Lung (tissue), 11 donors: ENCODE measurements at regions not wholly inside any gene's neighbourhood (a gene's known extent, or its start where the extent isn't known, plus 50 kb on each side); places are given as distances from the start of the nearest gene placed in this dataset.

Experiments
- ATAC-seq: fragments of 200-7000 bp; cut with Tn5 transposase; one replicate; pipeline ENCODE4 v1.9.1; 2020; ENCODE audit warnings: moderate number of reproducible peaks; ENCODE audit not compliant: insufficient read depth, low FRiP score
- DNase-seq, 3 donors: peaks; one replicate each; pipeline ENCODE4 v3.0.0-alpha.2; 2013 to 2017
- H3K27ac ChIP-seq, 2 donors: one replicate each; pipeline ENCODE4 v1.5.1; 2013; ENCODE audit warnings: mild to moderate bottlenecking in 2 of 2, moderate library complexity in 2 of 2, control low read depth in 1 of 2, inconsistent platforms in 1 of 2, low read depth in 1 of 2, low read length in 1 of 2
- H3K27me3 ChIP-seq, 3 donors: one replicate each; pipeline ENCODE4 v1.5.1; 2013; ENCODE audit warnings: low read length in 2 of 3; ENCODE audit not compliant: control insufficient read depth in 3 of 3, insufficient read depth in 3 of 3
- H3K36me3 ChIP-seq, 4 donors: one replicate each; pipeline ENCODE4 v1.5.1; 2013; ENCODE audit warnings: low read length in 4 of 4, mild to moderate bottlenecking in 1 of 4, moderate library complexity in 1 of 4; ENCODE audit not compliant: control insufficient read depth in 4 of 4, insufficient read depth in 4 of 4
- H3K4me1 ChIP-seq, 5 donors: one replicate each; pipeline ENCODE4 v1.5.1; 2013; ENCODE audit warnings: low read length in 5 of 5, mild to moderate bottlenecking in 2 of 5, moderate library complexity in 1 of 5; ENCODE audit not compliant: control insufficient read depth in 5 of 5, insufficient read depth in 5 of 5
- H3K4me3 ChIP-seq: one replicate; pipeline ENCODE4 v1.5.1; 2013; ENCODE audit warnings: mild to moderate bottlenecking, control low read depth, moderate library complexity
- H3K9ac ChIP-seq, 2 donors: one replicate each; pipeline ENCODE4 v1.5.1; 2013; ENCODE audit warnings: low read length in 2 of 2, control low read depth in 1 of 2; ENCODE audit not compliant: insufficient read depth in 1 of 2
- H3K9me3 ChIP-seq, 4 donors: one replicate each; pipeline ENCODE4 v1.5.1; 2013; ENCODE audit warnings: low read length in 3 of 4, mild to moderate bottlenecking in 1 of 4, moderate library complexity in 1 of 4; ENCODE audit not compliant: control insufficient read depth in 4 of 4, insufficient read depth in 3 of 4
- CTCF ChIP-seq: IDR thresholded peaks from 2 replicates; pipeline ENCODE4 v1.5.1; 2012; ENCODE audit warnings: mild to moderate bottlenecking; ENCODE audit errors: control extremely low read depth, extremely low read depth
- WGBS, 2 donors: extraction: QIAGEN DNeasy Blood & Tissue Kit; methylation state at CpG; one replicate each; pipeline ENCODE4 v1.1.7; 2013; 5-methylcytosine and 5-hydroxymethylcytosine counted together
- donor health status: control.
- donor health status: control.
- donor health status: Bipolar disorder and iron deficiency.
- donor health status: healthy.
- donor health status: DM: yes; HTN: yes; CAD: no.

DNA sequence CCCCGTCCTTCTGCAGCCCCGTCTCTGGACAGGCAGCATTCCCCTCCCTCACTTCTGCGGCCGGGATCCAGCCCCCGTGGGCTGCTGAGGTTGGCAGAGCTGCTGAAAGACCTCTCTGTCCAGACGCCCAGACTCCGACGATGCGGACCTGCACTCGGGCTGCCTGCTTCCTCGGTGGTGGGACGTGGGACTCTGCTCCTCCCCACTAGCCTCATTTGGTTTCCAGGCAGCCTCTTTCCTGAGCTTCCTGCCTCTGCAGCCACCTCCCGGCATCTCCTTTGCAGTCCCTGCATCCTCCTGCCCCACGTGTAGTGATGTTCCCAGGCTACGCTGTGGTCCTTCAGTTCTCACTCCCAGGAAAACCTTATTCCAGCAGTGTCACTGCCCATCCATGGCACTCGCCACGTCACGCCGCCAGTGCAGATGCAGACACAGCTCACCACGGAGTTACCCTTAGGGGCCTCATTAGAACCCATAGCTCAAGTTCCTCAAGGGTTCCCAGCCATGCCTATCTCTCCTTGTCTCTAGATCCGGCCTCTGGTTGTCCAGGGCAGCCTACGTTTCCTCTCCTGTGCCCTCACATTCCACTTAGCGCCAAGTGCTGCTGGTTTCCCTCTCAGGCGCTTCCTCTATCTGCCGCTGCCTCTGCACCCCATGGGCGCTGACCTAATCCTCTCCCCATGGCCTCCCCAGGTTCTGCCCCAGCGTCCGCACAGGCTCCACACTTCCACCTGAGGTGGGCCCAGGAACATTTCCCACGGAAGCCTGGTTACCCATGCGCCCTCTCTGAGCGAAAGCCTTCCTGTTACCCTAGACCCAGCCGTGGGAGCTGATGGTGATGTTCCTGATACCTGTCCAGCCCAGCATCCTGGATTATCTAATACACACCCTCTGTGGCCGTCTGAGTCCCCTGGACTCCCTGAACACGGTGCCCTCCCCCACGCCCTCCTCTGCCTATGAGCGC is 318.3 kb upstream of the MYT1L start:
- Histone ChIP-seq H3K4me3 (no peak overlapping the region), H3K36me3 (no peaks in the 10 kb centered on the region), H3K27ac (no peak overlapping the region), H3K9me3 (peaks cover 0 to 2% (median 0%) of the 10 kb centered on the region in 4 donors), H3K9ac (no peak overlapping the region), H3K4me1 (peaks cover 0 to 5% (median 0%) of the 10 kb centered on the region in 5 donors), H3K27me3 (peaks cover 0 to 5% (median 0%) of the 10 kb centered on the region in 3 donors)
- no peak for TF ChIP-seq CTCF
- WGBS, 2 donors: 82 to 89% methylated on average over 36 of the region's 36 CpGs
- DNase-seq: no peak
- no peak for ATAC-seq

DNA sequence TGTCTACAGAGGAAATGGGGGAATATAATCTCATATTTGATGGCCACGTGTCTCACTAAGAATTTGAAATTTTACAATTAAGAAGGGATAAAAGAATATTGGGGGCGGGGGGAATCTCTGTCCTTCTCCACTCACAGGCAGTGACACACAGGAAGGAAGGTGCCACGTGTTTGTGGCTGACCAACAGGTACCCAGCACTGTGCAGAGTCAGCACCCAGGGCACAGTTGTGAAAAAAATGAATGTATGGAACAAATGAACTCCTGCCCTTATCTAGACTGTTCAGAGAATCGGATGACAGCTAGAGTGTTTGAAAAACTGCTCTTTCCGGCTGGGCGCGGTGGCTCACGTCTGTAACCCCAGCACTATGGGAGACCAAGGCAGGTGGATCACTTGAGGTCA is 317.0 kb upstream of the MYT1L start:
- Histone ChIP-seq H3K9me3 (peaks cover 0 to 2% (median 0%) of the 10 kb centered on the region in 4 donors), H3K9ac (no peak overlapping the region), H3K27me3 (peaks cover 0 to 2% (median 0%) of the 10 kb centered on the region in 3 donors), H3K4me1 (peaks cover 0 to 5% (median 0%) of the 10 kb centered on the region in 5 donors), H3K4me3 (no peak overlapping the region), H3K36me3 (no peaks in the 10 kb centered on the region), H3K27ac (no peak overlapping the region)
- DNase-seq: no peak
- WGBS, 2 donors: 80 to 86% methylated on average over 8 of the region's 8 CpGs
- TF ChIP-seq CTCF: no peak
- ATAC-seq: no peak

GRCh38 chr2:2647141-2647541 is 316.1 kb upstream of the MYT1L start:
- no peaks in the 10 kb centered on the region for H3K27me3 ChIP-seq
- 76 to 85% methylated on average over 9 of the region's 9 CpGs for WGBS, 2 donors
- peaks cover 0 to 2% (median 0%) of the 10 kb centered on the region in 4 donors for H3K9me3 ChIP-seq
- H3K36me3 ChIP-seq: no peaks in the 10 kb centered on the region
- H3K27ac ChIP-seq: no peak overlapping the region
- no peak for TF ChIP-seq CTCF
- H3K4me1 ChIP-seq: peaks cover 0 to 5% (median 0%) of the 10 kb centered on the region in 5 donors
- no peak for DNase-seq
- H3K4me3 ChIP-seq: no peak overlapping the region
- ATAC-seq: no peak
- H3K9ac ChIP-seq: no peak overlapping the region
